Common myeloid progenitor, CD34-positive (primary cell): ENCODE measurements at regions not wholly inside any gene's neighbourhood (a gene's known extent, or its start where the extent isn't known, plus 50 kb on each side); places are given as distances from the start of the nearest gene placed in this dataset.
"Not testable (repeated sequence)": the region's sequence is repeated elsewhere in the genome, so short reads cannot be mapped to it uniquely, and the experiment has no call there.

Source experiments
- CTCF ChIA-PET: fragments of 350-600 bp; sonication (Branson Sonifier 250); formaldehyde crosslinking; loops from one replicate; lab custom pipeline; 2021; ENCODE audit warnings: antibody characterized with exemption; lab: Charles Lee
- POLR2A ChIA-PET: fragments of 350-600 bp; sonication (Branson Sonifier 250); formaldehyde crosslinking; loops from one replicate; lab custom pipeline; 2021; ENCODE audit warnings: antibody characterized with exemption; lab: Charles Lee
- DNase-seq, 3 donors: peaks; one replicate each; pipeline versions ENCODE4 v3.0.0 to v3.0.0-alpha.2; 2013
- H3K27ac ChIP-seq, 2 experiments: 1 replicate in 1 of 2; 2 replicates in 1 of 2; pipeline ENCODE4 v1.7.0; 2013; ENCODE audit warnings: inconsistent platforms in 2 of 2, low read length in 2 of 2, mild to moderate bottlenecking in 2 of 2, low read depth in 1 of 2, moderate library complexity in 1 of 2; ENCODE audit not compliant: severe bottlenecking in 2 of 2, insufficient read depth in 1 of 2, poor library complexity in 1 of 2
- H3K27me3 ChIP-seq, 5 experiments: replicated peaks in 2 of 5; 1 replicate in 3 of 5; 2 replicates in 2 of 5; pipeline versions ENCODE4 v1.6.1 to v1.7.0; 2013; ENCODE audit warnings: low read length in 4 of 5, mild to moderate bottlenecking in 2 of 5, moderate library complexity in 2 of 5, inconsistent platforms in 1 of 5; ENCODE audit not compliant: insufficient read depth in 5 of 5, control insufficient read depth in 4 of 5
- H3K36me3 ChIP-seq, 4 experiments: 1 replicate in 2 of 4; 2 replicates in 2 of 4; pipeline versions ENCODE4 v1.6.1 to v1.7.0; 2013; ENCODE audit warnings: low read length in 3 of 4, control low read depth in 1 of 4, mild to moderate bottlenecking in 1 of 4; ENCODE audit not compliant: control insufficient read depth in 4 of 4, insufficient read depth in 4 of 4
- H3K4me1 ChIP-seq, 4 experiments: 1 replicate in 3 of 4; 2 replicates in 1 of 4; pipeline versions ENCODE4 v1.6.1 to v1.7.1; 2013; ENCODE audit warnings: low read length in 3 of 4, mild to moderate bottlenecking in 3 of 4, control low read depth in 1 of 4, inconsistent platforms in 1 of 4, moderate library complexity in 1 of 4; ENCODE audit not compliant: control insufficient read depth in 4 of 4, insufficient read depth in 4 of 4; ENCODE audit errors: control extremely low read depth in 1 of 4
- H3K4me3 ChIP-seq, 7 experiments: 1 replicate in 4 of 7; 2 replicates in 3 of 7; pipeline versions ENCODE4 v1.5.1 to v1.7.0; 2013; ENCODE audit warnings: mild to moderate bottlenecking in 7 of 7, low read length in 6 of 7, moderate library complexity in 6 of 7, inconsistent platforms in 2 of 7, low read depth in 2 of 7, control low read depth in 1 of 7; ENCODE audit not compliant: insufficient read depth in 4 of 7, control insufficient read depth in 1 of 7; ENCODE audit errors: extremely low read depth in 1 of 7
- H3K9me3 ChIP-seq, 5 experiments: 1 replicate in 4 of 5; 2 replicates in 1 of 5; pipeline versions ENCODE4 v1.6.1 to v1.7.1; 2013; ENCODE audit warnings: low read length in 4 of 5, mild to moderate bottlenecking in 2 of 5, inconsistent platforms in 1 of 5, low read depth in 1 of 5, moderate library complexity in 1 of 5; ENCODE audit not compliant: control insufficient read depth in 4 of 5, insufficient read depth in 2 of 5; ENCODE audit errors: control extremely low read depth in 1 of 5
- WGBS: methylation state at CpG from one replicate; pipeline ENCODE4 v1.1.5; 2013; ENCODE audit not compliant: insufficient coverage; 5-methylcytosine and 5-hydroxymethylcytosine counted together

- POLR2A ChIA-PET, H3K36me3 ChIP-seq: not testable (repeated sequence)
Observed at GRCh38 chr21:5139528-5139927, 5381.9 kb upstream of the TPTE start.

GRCh38 chr21:5143011-5143410, 5378.4 kb upstream of the TPTE start:
- H3K36me3 ChIP-seq, H3K4me1 ChIP-seq, H3K27me3 ChIP-seq, DNase-seq, POLR2A ChIA-PET, H3K9me3 ChIP-seq, H3K4me3 ChIP-seq, H3K27ac ChIP-seq, CTCF ChIA-PET: not testable (repeated sequence)
- WGBS, result 100% methylated on average over 1 of the region's 6 CpGs

More at GRCh38 chr21:5139528-5139927, 5381.9 kb upstream of the TPTE start:
- DNase-seq, H3K27me3 ChIP-seq, H3K4me1 ChIP-seq, H3K9me3 ChIP-seq, H3K4me3 ChIP-seq, H3K27ac ChIP-seq, CTCF ChIA-PET: not testable (repeated sequence)
- no CpG with 5 or more reads among the region's 11 CpGs for WGBS

GRCh38 chr21:5144731-5145130, 5376.7 kb upstream of the TPTE start:
- no CpG with 5 or more reads among the region's 15 CpGs for WGBS
- H3K36me3 ChIP-seq, POLR2A ChIA-PET, H3K27me3 ChIP-seq, H3K4me3 ChIP-seq, CTCF ChIA-PET, H3K4me1 ChIP-seq, H3K27ac ChIP-seq, DNase-seq, H3K9me3 ChIP-seq: not testable (repeated sequence)

GRCh38 chr21:5147685-5148084, 5373.7 kb upstream of the TPTE start:
- WGBS, result no CpG with 5 or more reads among the region's 18 CpGs
- CTCF ChIA-PET, POLR2A ChIA-PET: not testable (repeated sequence)

GRCh38 chr21:5149222-5149621, 5372.2 kb upstream of the TPTE start:
- H3K9me3 ChIP-seq, DNase-seq, H3K4me1 ChIP-seq, H3K27me3 ChIP-seq, CTCF ChIA-PET, H3K27ac ChIP-seq, H3K4me3 ChIP-seq, H3K36me3 ChIP-seq, POLR2A ChIA-PET: not testable (repeated sequence)
- no CpG with 5 or more reads among the region's 14 CpGs for WGBS

More at GRCh38 chr21:5147685-5148084, 5373.7 kb upstream of the TPTE start:
- not testable (repeated sequence) for DNase-seq, H3K4me1 ChIP-seq, H3K36me3 ChIP-seq, H3K27me3 ChIP-seq, H3K27ac ChIP-seq, H3K4me3 ChIP-seq, H3K9me3 ChIP-seq

GRCh38 chr21:5153842-5154640, 5367.3 kb upstream of the TPTE start:
- no CpG with 5 or more reads among the region's 69 CpGs for WGBS
- POLR2A ChIA-PET, CTCF ChIA-PET, H3K36me3 ChIP-seq, DNase-seq, H3K27ac ChIP-seq, H3K27me3 ChIP-seq, H3K9me3 ChIP-seq, H3K4me1 ChIP-seq: not testable (repeated sequence)
- H3K4me3 ChIP-seq, result peak overlapping the region in 3 of 7 experiments; percentile 14 to 55 (median 35)

- peak overlapping the region in 1 of 7 experiments; percentile 35 for H3K4me3 ChIP-seq
- H3K27me3 ChIP-seq, POLR2A ChIA-PET, H3K4me1 ChIP-seq, H3K36me3 ChIP-seq, H3K27ac ChIP-seq, CTCF ChIA-PET, H3K9me3 ChIP-seq: not testable (repeated sequence)
- WGBS, result 0% methylated on average over 6 of the region's 50 CpGs
- peak; percentile 67 to 84 (median 81) for DNase-seq
Observed at GRCh38 chr21:5154641-5154982, 5366.8 kb upstream of the TPTE start.
